SU-DHL-6 (cell line): ENCODE measurements at regions not wholly inside any gene's neighbourhood (a gene's known extent, or its start where the extent isn't known, plus 50 kb on each side); places are given as distances from the start of the nearest gene placed in this dataset.
"Not testable (repeated sequence)": the region's sequence is repeated elsewhere in the genome, so short reads cannot be mapped to it uniquely, and the experiment has no call there.

ENCODE experiments used
- H2AFZ ChIP-seq: fragments of 200-600 bp; sonication (generic); 2 replicates; pipeline ENCODE4 v1.6.1; 2014; ENCODE audit warnings: low read depth, mild to moderate bottlenecking, moderate library complexity, mixed read lengths, antibody characterized with exemption, low read length; ENCODE audit not compliant: severe bottlenecking
- H3F3A ChIP-seq: fragments of 200-600 bp; shearing (Covaris generic); 2 replicates; pipeline ENCODE4 v1.6.0; 2016; ENCODE audit warnings: antibody characterized with exemption, mild to moderate bottlenecking; ENCODE audit not compliant: insufficient read depth
- H3K27ac ChIP-seq: fragments of 200-600 bp; sonication (generic); 2 replicates; pipeline ENCODE4 v1.5.1; 2016; ENCODE audit warnings: low read depth, mild to moderate bottlenecking, low read length, moderate library complexity, mixed read lengths
- H3K27me3 ChIP-seq: fragments of 200-600 bp; sonication (generic), shearing (Covaris generic); 2 replicates; pipeline ENCODE4 v1.6.0; 2014; ENCODE audit warnings: mild to moderate bottlenecking, low read length
- H3K36me3 ChIP-seq: fragments of 200-600 bp; sonication (generic); 2 replicates; pipeline ENCODE4 v1.6.1; 2014; ENCODE audit warnings: mild to moderate bottlenecking, low read length, mixed read lengths
- H3K4me2 ChIP-seq: fragments of 300-600, 200-600 bp; shearing (Covaris generic), sonication (generic); 2 replicates; pipeline ENCODE4 v1.6.0; 2014; ENCODE audit warnings: low read length, low read depth, mild to moderate bottlenecking; ENCODE audit not compliant: poor library complexity, severe bottlenecking
- H3K4me3 ChIP-seq: fragments of 200-600 bp; sonication (generic); 2 replicates; pipeline ENCODE4 v1.5.1; 2014; ENCODE audit warnings: antibody characterized with exemption, low read length, mild to moderate bottlenecking, mixed read lengths; ENCODE audit not compliant: insufficient read depth, poor library complexity, severe bottlenecking
- H3K79me2 ChIP-seq: fragments of 200-600 bp; sonication (generic); 2 replicates; pipeline ENCODE4 v1.6.1; 2014; ENCODE audit warnings: mild to moderate bottlenecking, low read length, moderate library complexity; ENCODE audit not compliant: insufficient read depth
- H3K9ac ChIP-seq: fragments of 200-600 bp; sonication (generic); 2 replicates; pipeline ENCODE4 v1.7.0; 2014; ENCODE audit warnings: mild to moderate bottlenecking, low read length
- H3K9me2 ChIP-seq: fragments of 200-600 bp; sonication (generic); replicated peaks from 2 replicates; pipeline ENCODE4 v1.6.1; 2014; ENCODE audit warnings: low read length; ENCODE audit not compliant: insufficient read depth
- H3K9me3 ChIP-seq: fragments of 200-600 bp; sonication (generic); 2 replicates; pipeline ENCODE4 v1.6.1; 2014; ENCODE audit warnings: low read length, mixed read lengths; ENCODE audit not compliant: insufficient read depth
- H4K20me1 ChIP-seq: fragments of 200-600 bp; sonication (generic); 2 replicates; pipeline ENCODE4 v1.6.1; 2014; ENCODE audit warnings: low read depth, mild to moderate bottlenecking, antibody characterized with exemption, low read length, moderate library complexity, mixed read lengths
- CTCF ChIP-seq: fragments of 200-600 bp; sonication (generic); IDR thresholded peaks from one replicate; pipeline ENCODE4 v1.5.1; 2017; ENCODE audit warnings: antibody characterized with exemption, mild to moderate bottlenecking, low read length, moderate library complexity; ENCODE audit not compliant: insufficient read depth, poor library complexity, severe bottlenecking
- EZH2phosphoT487 ChIP-seq: fragments of 200-600 bp; sonication (generic), shearing (Covaris generic); conservative IDR thresholded peaks from 2 replicates; pipeline ENCODE4 v1.6.1; 2018; ENCODE audit warnings: mild to moderate bottlenecking, antibody characterized with exemption, low read length, moderate library complexity, mixed read lengths

- no peak overlapping the region for H3K4me2 ChIP-seq
- no peaks in the 10 kb centered on the region for H3K27me3 ChIP-seq
- no peaks in the 10 kb centered on the region for H3K9me2 ChIP-seq
- H3F3A ChIP-seq, result no peaks in the 10 kb centered on the region
- no peaks in the 10 kb centered on the region for H3K79me2 ChIP-seq
- H3K9ac ChIP-seq, result no peak overlapping the region
- no peak overlapping the region for H2AFZ ChIP-seq
- no peak overlapping the region for H3K27ac ChIP-seq
- H3K9me3 ChIP-seq, result no peaks in the 10 kb centered on the region
- no peaks in the 10 kb centered on the region for H3K36me3 ChIP-seq
- no peaks in the 10 kb centered on the region for H4K20me1 ChIP-seq
- H3K4me3 ChIP-seq, result no peak overlapping the region
- TF ChIP-seq CTCF (no peak), EZH2phosphoT487 (no peak)
Observed at GRCh38 chr11:21785351-21785750, 407.5 kb upstream of the ANO5 start.

- Histone ChIP-seq H3F3A (no peaks in the 10 kb centered on the region), H4K20me1 (no peaks in the 10 kb centered on the region), H3K27ac (no peak overlapping the region), H3K27me3 (no peaks in the 10 kb centered on the region), H3K79me2 (no peaks in the 10 kb centered on the region), H3K9me2 (no peaks in the 10 kb centered on the region), H3K9me3 (peaks cover 4% of the 10 kb centered on the region; the same call in 1 of the 2 replicates), H3K36me3 (no peaks in the 10 kb centered on the region), H3K9ac (no peak overlapping the region), H2AFZ (no peak overlapping the region), H3K4me2 (no peak overlapping the region), H3K4me3 (no peak overlapping the region)
- TF ChIP-seq EZH2phosphoT487, result no peak
- no peak for TF ChIP-seq CTCF
Observed at GRCh38 chr11:21794306-21794705, 398.6 kb upstream of the ANO5 start.

GRCh38 chr11:21798216-21798615 lies 394.7 kb upstream of the ANO5 start:
- Histone ChIP-seq H3K79me2 (no peaks in the 10 kb centered on the region), H3K4me3 (no peak overlapping the region), H3K36me3 (no peaks in the 10 kb centered on the region), H3F3A (no peaks in the 10 kb centered on the region), H3K9me3 (peaks cover 4% of the 10 kb centered on the region; the same call in 1 of the 2 replicates), H3K4me2 (no peak overlapping the region), H3K27me3 (0 out of 2 replicates have a peak, but pooled peaks cover 3% of the 10 kb centered on the region), H4K20me1 (no peaks in the 10 kb centered on the region), H3K9me2 (peaks cover 4% of the 10 kb centered on the region; the same call in 1 of the 2 replicates), H2AFZ (no peak overlapping the region), H3K27ac (no peak overlapping the region), H3K9ac (no peak overlapping the region)
- TF ChIP-seq CTCF (no peak), EZH2phosphoT487 (no peak)

GRCh38 chr11:21804523-21804922 lies 388.4 kb upstream of the ANO5 start:
- H3K36me3 ChIP-seq, H3F3A ChIP-seq, H3K27me3 ChIP-seq, H3K4me2 ChIP-seq, H3K9me3 ChIP-seq, H4K20me1 ChIP-seq, H3K79me2 ChIP-seq, H2AFZ ChIP-seq, H3K27ac ChIP-seq, H3K4me3 ChIP-seq, H3K9me2 ChIP-seq, H3K9ac ChIP-seq: not testable (repeated sequence)
